H9 (cell line): ENCODE measurements at regions not wholly inside any gene's neighbourhood (a gene's known extent, or its start where the extent isn't known, plus 50 kb on each side); places are given as distances from the start of the nearest gene placed in this dataset.
"Not testable (repeated sequence)": the region's sequence is repeated elsewhere in the genome, so short reads cannot be mapped to it uniquely, and the experiment has no call there.

Source experiments
- DNase-seq: peaks from one replicate; pipeline ENCODE4 v3.0.0-alpha.2; 2017
- H2AFZ ChIP-seq: one replicate; pipeline ENCODE4 v1.6.1; 2013; ENCODE audit warnings: mild to moderate bottlenecking, low read length, control low read depth, moderate library complexity
- H2AK5ac ChIP-seq: 2 replicates; pipeline ENCODE4 v1.6.1; 2013; ENCODE audit warnings: low read length, control low read depth, mixed read lengths; ENCODE audit not compliant: insufficient read length
- H2BK120ac ChIP-seq: one replicate; pipeline ENCODE4 v1.6.1; 2013; ENCODE audit warnings: low read depth, mild to moderate bottlenecking, low read length, control low read depth, inconsistent platforms; ENCODE audit not compliant: poor library complexity, severe bottlenecking
- H2BK12ac ChIP-seq: 2 replicates; pipeline ENCODE4 v1.6.1; 2013; ENCODE audit warnings: low read length, control low read depth, mixed read lengths, low read depth; ENCODE audit not compliant: insufficient read length
- H2BK15ac ChIP-seq: 2 replicates; pipeline ENCODE4 v1.6.1; 2013; ENCODE audit warnings: low read depth, low read length, control low read depth
- H2BK20ac ChIP-seq: one replicate; pipeline ENCODE4 v1.6.1; 2013; ENCODE audit warnings: low read depth, mild to moderate bottlenecking, low read length, control low read depth, inconsistent platforms; ENCODE audit not compliant: poor library complexity, severe bottlenecking
- H2BK5ac ChIP-seq: 2 replicates; pipeline ENCODE4 v1.6.1; 2013; ENCODE audit warnings: low read length, control low read depth, mixed read lengths; ENCODE audit not compliant: insufficient read length
- H3K14ac ChIP-seq: 2 replicates; pipeline ENCODE4 v1.6.1; 2013; ENCODE audit warnings: low read length, control low read depth; ENCODE audit not compliant: insufficient read depth
- H3K18ac ChIP-seq: 2 replicates; pipeline ENCODE4 v1.6.1; 2013; ENCODE audit warnings: low read depth, mild to moderate bottlenecking, mixed read lengths, low read length, control low read depth; ENCODE audit not compliant: insufficient read length
- H3K23ac ChIP-seq: 2 replicates; pipeline ENCODE4 v1.6.1; 2013; ENCODE audit warnings: low read length, control low read depth, mixed read lengths, low read depth; ENCODE audit not compliant: insufficient read length
- H3K23me2 ChIP-seq: 2 replicates; pipeline ENCODE4 v1.6.1; 2013; ENCODE audit warnings: low read depth, mild to moderate bottlenecking, mixed read lengths, low read length, control low read depth; ENCODE audit not compliant: insufficient read length, poor library complexity, severe bottlenecking
- H3K27ac ChIP-seq: 2 replicates; pipeline ENCODE4 v1.5.1; 2013; ENCODE audit warnings: low read length, control low read depth, mixed read lengths, low read depth; ENCODE audit not compliant: insufficient read length
- H3K27me3 ChIP-seq: 2 replicates; pipeline ENCODE4 v1.6.1; 2013; ENCODE audit warnings: low read length, control low read depth, inconsistent platforms; ENCODE audit not compliant: insufficient read depth
- H3K4ac ChIP-seq: 2 replicates; pipeline ENCODE4 v1.6.1; 2013; ENCODE audit warnings: low read depth, mild to moderate bottlenecking, control low read depth, inconsistent platforms, low read length, moderate library complexity
- H3K4me1 ChIP-seq: 2 replicates; pipeline ENCODE4 v1.6.1; 2013; ENCODE audit warnings: low read length, control low read depth, inconsistent platforms; ENCODE audit not compliant: insufficient read depth
- H3K4me2 ChIP-seq: 2 replicates; pipeline ENCODE4 v1.6.1; 2013; ENCODE audit warnings: low read length, control low read depth, mixed read lengths; ENCODE audit not compliant: insufficient read length, insufficient read depth
- H3K56ac ChIP-seq: 2 replicates; pipeline ENCODE4 v1.6.1; 2013; ENCODE audit warnings: low read depth, mild to moderate bottlenecking, mixed read lengths, low read length, control low read depth; ENCODE audit not compliant: insufficient read length
- H3K79me1 ChIP-seq: 2 replicates; pipeline ENCODE4 v1.6.1; 2013; ENCODE audit warnings: low read depth, mild to moderate bottlenecking, moderate library complexity, low read length, control low read depth, inconsistent platforms; ENCODE audit not compliant: insufficient read depth, poor library complexity, severe bottlenecking
- H3K79me2 ChIP-seq: 2 replicates; pipeline ENCODE4 v1.6.1; 2013; ENCODE audit warnings: low read length, control low read depth, inconsistent platforms; ENCODE audit not compliant: insufficient read depth
- H3K9ac ChIP-seq: 2 replicates; pipeline ENCODE4 v1.6.1; 2013; ENCODE audit warnings: low read length, control low read depth, mixed read lengths; ENCODE audit not compliant: insufficient read length; ENCODE audit errors: extremely low read depth
- H3K9me3 ChIP-seq: one replicate; pipeline ENCODE4 v1.6.1; 2013; ENCODE audit warnings: low read depth, low read length, inconsistent platforms; ENCODE audit not compliant: control insufficient read depth
- H3T11ph ChIP-seq: one replicate; pipeline ENCODE4 v1.6.1; 2013; ENCODE audit warnings: mild to moderate bottlenecking, low read length, control low read depth, inconsistent platforms
- H4K20me1 ChIP-seq: one replicate; pipeline ENCODE4 v1.6.1; 2013; ENCODE audit not compliant: control insufficient read depth, insufficient read length, insufficient read depth
- H4K5ac ChIP-seq: 2 replicates; pipeline ENCODE4 v1.6.1; 2013; ENCODE audit warnings: low read depth, mild to moderate bottlenecking, mixed read lengths, low read length, control low read depth; ENCODE audit not compliant: insufficient read length
- H4K8ac ChIP-seq: replicated peaks from 2 replicates; pipeline ENCODE4 v1.6.1; 2013; ENCODE audit warnings: low read length, control low read depth, mixed read lengths, low read depth; ENCODE audit not compliant: insufficient read length
- H4K91ac ChIP-seq: 2 replicates; pipeline ENCODE4 v1.6.1; 2013; ENCODE audit warnings: low read depth, mild to moderate bottlenecking, moderate library complexity, mixed read lengths, low read length, control low read depth; ENCODE audit not compliant: insufficient read length
- H3K27ac Mint-ChIP-seq, 3 experiments: 2 replicates in 2 of 3; 3 replicates in 1 of 3; pipeline ENCODE4 v1.8.0; 2020 to 2021; ENCODE audit warnings: mixed read lengths in 3 of 3, mild to moderate bottlenecking in 1 of 3, moderate library complexity in 1 of 3
- H3K27me3 Mint-ChIP-seq: 2 replicates; pipeline ENCODE4 v1.8.0; 2021; ENCODE audit warnings: low read depth, mild to moderate bottlenecking, moderate library complexity, mixed read lengths
- H3K36me3 Mint-ChIP-seq, 3 experiments: 2 replicates in 2 of 3; 3 replicates in 1 of 3; pipeline ENCODE4 v1.8.0; 2020 to 2021; ENCODE audit warnings: low read depth in 3 of 3, mixed read lengths in 3 of 3; ENCODE audit not compliant: insufficient read depth in 1 of 3
- H3K4me1 Mint-ChIP-seq, 2 experiments: 2 replicates each; pipeline ENCODE4 v1.8.0; 2020; ENCODE audit warnings: mixed read lengths in 2 of 2
- H3K4me3 Mint-ChIP-seq, 2 experiments: 2 replicates in 1 of 2; 3 replicates in 1 of 2; pipeline ENCODE4 v1.8.0; 2020 to 2021; ENCODE audit warnings: mild to moderate bottlenecking in 2 of 2, mixed read lengths in 2 of 2, moderate library complexity in 1 of 2
- H3K9me3 Mint-ChIP-seq, 2 experiments: 2 replicates in 1 of 2; 3 replicates in 1 of 2; pipeline ENCODE4 v1.8.0; 2020; ENCODE audit warnings: mild to moderate bottlenecking in 2 of 2, mixed read lengths in 2 of 2, moderate library complexity in 1 of 2
- WGBS: extraction: QIAGEN DNeasy Blood & Tissue Kit; methylation state at CpG from one replicate; pipeline ENCODE4 v1.1.7; 2013; ENCODE audit warnings: missing lambda C conversion rate, low lambda C conversion rate, mixed read lengths; ENCODE audit not compliant: insufficient read length; ENCODE audit errors: extremely low coverage; 5-methylcytosine and 5-hydroxymethylcytosine counted together

DNA sequence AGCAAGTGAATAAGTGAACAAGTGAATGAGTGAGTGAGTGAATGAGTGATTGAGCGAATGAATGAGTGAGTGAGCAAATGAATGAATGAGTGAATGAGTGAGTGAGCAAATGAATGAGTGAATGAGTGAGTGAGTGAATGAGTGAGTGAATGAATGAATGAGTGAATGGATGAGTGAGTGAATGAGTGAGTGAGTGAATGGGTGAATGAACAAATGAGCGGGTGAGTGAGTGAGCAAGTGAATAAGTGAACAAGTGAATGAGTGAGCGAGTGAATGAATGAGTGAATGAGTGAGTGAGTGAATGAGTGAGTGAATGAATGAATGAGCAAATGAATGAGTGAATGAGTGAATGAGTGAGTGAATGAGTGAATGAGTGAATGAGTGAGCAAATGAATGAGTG lies 74.0 kb upstream of the LRPAP1 start:
- not testable (repeated sequence) for H2AK5ac ChIP-seq, H3K9me3 ChIP-seq, H3K4me1 Mint-ChIP-seq, H2BK12ac ChIP-seq, H3K4me2 ChIP-seq, H2BK15ac ChIP-seq, H3K27ac Mint-ChIP-seq, H3K4me3 Mint-ChIP-seq, H3K4ac ChIP-seq, H3K27me3 ChIP-seq, H3K18ac ChIP-seq, H2BK20ac ChIP-seq, DNase-seq, H3K14ac ChIP-seq, H2BK5ac ChIP-seq, H4K91ac ChIP-seq, H4K8ac ChIP-seq, H3T11ph ChIP-seq, H3K23ac ChIP-seq, H3K4me1 ChIP-seq, H3K79me1 ChIP-seq, H3K23me2 ChIP-seq, H4K5ac ChIP-seq, H3K36me3 Mint-ChIP-seq, H2AFZ ChIP-seq, H3K79me2 ChIP-seq, H4K20me1 ChIP-seq, H3K9ac ChIP-seq, H3K27ac ChIP-seq, H2BK120ac ChIP-seq, H3K56ac ChIP-seq
- Mint-ChIP-seq H3K27me3 (peaks cover 10% of the 10 kb centered on the region), H3K9me3 (peaks cover 13 to 14% of the 10 kb centered on the region in 2 experiments; a peak in 3 of 5 replicates)
- no CpG with 5 or more reads among the region's 3 CpGs for WGBS
